ENCODE measurements at regions not wholly inside any gene's neighbourhood (a gene's known extent, or its start where the extent isn't known, plus 50 kb on each side); places are given as distances from the start of the nearest gene placed in this dataset.

DNA sequence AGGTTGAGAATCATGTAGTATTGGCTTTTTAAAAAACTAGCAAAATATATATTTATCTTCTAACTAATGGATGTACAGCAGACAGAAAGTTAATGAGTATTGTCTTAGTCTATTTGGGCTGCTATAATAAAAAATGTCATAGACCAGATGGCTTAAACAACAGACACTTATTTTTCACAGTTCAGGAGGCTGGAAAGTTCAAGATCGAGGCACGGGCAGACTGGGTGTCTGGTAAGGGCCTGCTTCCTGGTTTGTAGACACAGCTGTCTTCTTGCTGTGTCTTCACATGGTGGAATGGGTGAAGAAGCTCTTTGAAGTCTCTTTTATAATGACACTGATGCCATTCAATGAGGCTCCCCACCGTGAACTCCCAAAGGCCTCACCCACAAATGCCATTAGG is 70.1 kb upstream of the KRR1 start:
- no peak overlapping the region for H3K27ac ChIP-seq
- 73 to 85% methylated on average over 3 of the region's 3 CpGs for WGBS, 2 donors
- H3K36me3 ChIP-seq: no peaks in the 10 kb centered on the region
- H3K27me3 ChIP-seq: no peaks in the 10 kb centered on the region
- TF ChIP-seq POLR2A (IDR thresholded peaks at IDR 0.05) (no peak), EP300 (IDR thresholded peaks at IDR 0.05) (no peak)
- TF ChIP-seq, protein P1, sequence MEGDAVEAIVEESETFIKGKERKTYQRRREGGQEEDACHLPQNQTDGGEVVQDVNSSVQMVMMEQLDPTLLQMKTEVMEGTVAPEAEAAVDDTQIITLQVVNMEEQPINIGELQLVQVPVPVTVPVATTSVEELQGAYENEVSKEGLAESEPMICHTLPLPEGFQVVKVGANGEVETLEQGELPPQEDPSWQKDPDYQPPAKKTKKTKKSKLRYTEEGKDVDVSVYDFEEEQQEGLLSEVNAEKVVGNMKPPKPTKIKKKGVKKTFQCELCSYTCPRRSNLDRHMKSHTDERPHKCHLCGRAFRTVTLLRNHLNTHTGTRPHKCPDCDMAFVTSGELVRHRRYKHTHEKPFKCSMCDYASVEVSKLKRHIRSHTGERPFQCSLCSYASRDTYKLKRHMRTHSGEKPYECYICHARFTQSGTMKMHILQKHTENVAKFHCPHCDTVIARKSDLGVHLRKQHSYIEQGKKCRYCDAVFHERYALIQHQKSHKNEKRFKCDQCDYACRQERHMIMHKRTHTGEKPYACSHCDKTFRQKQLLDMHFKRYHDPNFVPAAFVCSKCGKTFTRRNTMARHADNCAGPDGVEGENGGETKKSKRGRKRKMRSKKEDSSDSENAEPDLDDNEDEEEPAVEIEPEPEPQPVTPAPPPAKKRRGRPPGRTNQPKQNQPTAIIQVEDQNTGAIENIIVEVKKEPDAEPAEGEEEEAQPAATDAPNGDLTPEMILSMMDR (IDR thresholded peaks at IDR 0.05): no peak
- no peak overlapping the region for H3K4me3 ChIP-seq
- H3K9me3 ChIP-seq: no peaks in the 10 kb centered on the region
- no peak for DNase-seq (ENCODE audit: low spot score in 2 of 2)
- H3K4me1 ChIP-seq: no peaks in the 10 kb centered on the region

DNA sequence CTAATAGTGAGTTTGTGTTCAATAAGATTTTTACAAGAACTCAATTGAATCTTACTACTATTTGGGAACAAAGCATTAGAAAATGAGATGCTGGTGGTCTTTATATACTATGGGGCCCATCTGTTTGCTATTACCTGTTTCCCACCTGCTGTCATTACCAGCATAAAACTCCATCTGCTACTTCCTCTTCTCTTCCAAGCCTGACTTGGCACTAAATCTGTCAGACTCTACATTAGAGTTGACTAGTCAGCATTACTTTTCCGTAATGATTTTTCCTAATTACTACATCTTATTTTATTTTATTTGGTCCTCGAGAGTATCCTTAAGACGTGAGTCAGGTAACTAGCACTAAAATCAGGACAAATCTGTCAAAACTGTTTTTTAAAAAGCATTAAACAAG is 68.1 kb upstream of the KRR1 start:
- no peaks in the 10 kb centered on the region for H3K36me3 ChIP-seq
- H3K4me1 ChIP-seq: no peaks in the 10 kb centered on the region
- H3K4me3 ChIP-seq: no peak overlapping the region
- no peaks in the 10 kb centered on the region for H3K9me3 ChIP-seq
- DNase-seq (ENCODE audit: low spot score in 2 of 2): no peak
- no peaks in the 10 kb centered on the region for H3K27me3 ChIP-seq
- WGBS, 2 donors: 77 to 82% methylated on average over 3 of the region's 3 CpGs
- TF ChIP-seq EP300 (IDR thresholded peaks at IDR 0.05): no peak
- TF ChIP-seq, protein P1 (IDR thresholded peaks at IDR 0.05): no peak
- TF ChIP-seq POLR2A (IDR thresholded peaks at IDR 0.05): no peak
- H3K27ac ChIP-seq: no peak overlapping the region

DNA sequence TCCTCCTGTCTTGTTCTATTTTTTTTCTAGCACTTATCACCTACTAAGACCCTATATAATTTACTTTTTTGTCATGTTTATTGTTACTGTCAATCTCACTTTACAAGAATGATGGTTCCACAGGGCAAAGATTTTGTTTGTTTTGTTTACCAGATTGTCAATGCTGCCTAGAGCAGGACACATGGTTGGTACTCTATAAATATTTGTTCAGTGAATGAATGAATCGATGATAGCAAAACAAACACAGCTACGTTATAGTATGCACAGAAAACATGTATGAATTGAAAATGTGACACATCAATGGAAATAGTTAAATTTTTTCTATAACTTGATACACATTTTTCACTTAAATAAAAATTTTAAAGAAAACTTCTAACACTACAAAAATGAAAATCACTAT is 67.1 kb upstream of the KRR1 start:
- TF ChIP-seq EP300 (IDR thresholded peaks at IDR 0.05): no peak
- TF ChIP-seq, protein P1 (IDR thresholded peaks at IDR 0.05): no peak
- no peak for TF ChIP-seq POLR2A (IDR thresholded peaks at IDR 0.05)
- H3K27ac ChIP-seq: no peak overlapping the region
- DNase-seq (ENCODE audit: low spot score in 2 of 2): no peak
- 92 to 96% methylated on average over 2 of the region's 2 CpGs for WGBS, 2 donors
- H3K36me3 ChIP-seq: no peaks in the 10 kb centered on the region
- no peaks in the 10 kb centered on the region for H3K9me3 ChIP-seq
- H3K4me3 ChIP-seq: no peak overlapping the region
- no peaks in the 10 kb centered on the region for H3K27me3 ChIP-seq
- no peaks in the 10 kb centered on the region for H3K4me1 ChIP-seq

GRCh38 chr12:75577812-75578211 is 66.4 kb upstream of the KRR1 start:
- 94 to 95% methylated on average over 5 of the region's 5 CpGs for WGBS, 2 donors

GRCh38 chr12:75571656-75572205 is 60.3 kb upstream of the KRR1 start:
- Histone ChIP-seq H3K27me3 (no peaks in the 10 kb centered on the region), H3K4me3 (no peak overlapping the region), H3K36me3 (no peaks in the 10 kb centered on the region), H3K27ac (peak overlapping the region in 1 of 4 donors; percentile 23), H3K9me3 (no peaks in the 10 kb centered on the region), H3K4me1 (peaks cover 0 to 28% (median 2%) of the 10 kb centered on the region in 4 donors)
- no peak for TF ChIP-seq EP300 (IDR thresholded peaks at IDR 0.05)
- no peak for TF ChIP-seq POLR2A (IDR thresholded peaks at IDR 0.05)
- TF ChIP-seq, protein P1 (IDR thresholded peaks at IDR 0.05): no peak
- DNase-seq (ENCODE audit: low spot score in 2 of 2): no peak
- WGBS, 2 donors: 30 to 38% methylated on average over 2 of the region's 2 CpGs

More at GRCh38 chr12:75577812-75578211, 66.4 kb upstream of the KRR1 start:
- H3K27me3 ChIP-seq: no peaks in the 10 kb centered on the region
- no peaks in the 10 kb centered on the region for H3K4me1 ChIP-seq
- no peaks in the 10 kb centered on the region for H3K36me3 ChIP-seq
- no peak overlapping the region for H3K27ac ChIP-seq
- DNase-seq (ENCODE audit: low spot score in 2 of 2): no peak
- H3K4me3 ChIP-seq: no peak overlapping the region
- H3K9me3 ChIP-seq: no peaks in the 10 kb centered on the region
- TF ChIP-seq, protein P1 (IDR thresholded peaks at IDR 0.05): no peak
- TF ChIP-seq EP300 (IDR thresholded peaks at IDR 0.05) (no peak), POLR2A (IDR thresholded peaks at IDR 0.05) (no peak)
